Mesothelial cell of epicardium (in vitro differentiated cells): ENCODE measurements at regions not wholly inside any gene's neighbourhood (a gene's known extent, or its start where the extent isn't known, plus 50 kb on each side); places are given as distances from the start of the nearest gene placed in this dataset.
"Not testable (repeated sequence)": the region's sequence is repeated elsewhere in the genome, so short reads cannot be mapped to it uniquely, and the experiment has no call there.

Experiments
- DNase-seq, 2 experiments: peaks; one replicate each; pipeline ENCODE4 v3.0.0; 2021; ENCODE audit warnings: low spot score in 2 of 2; ENCODE audit not compliant: unreplicated experiment in 2 of 2
- H3K27ac Mint-ChIP-seq: 2 replicates; pipeline ENCODE4 v1.8.0; 2021; ENCODE audit warnings: mixed read lengths
- H3K27me3 Mint-ChIP-seq: 2 replicates; pipeline ENCODE4 v1.8.0; 2021; ENCODE audit warnings: low read depth, mixed read lengths
- H3K36me3 Mint-ChIP-seq: 2 replicates; pipeline ENCODE4 v1.8.0; 2021; ENCODE audit warnings: mixed read lengths
- H3K4me1 Mint-ChIP-seq: 2 replicates; pipeline ENCODE4 v1.8.0; 2021; ENCODE audit warnings: mixed read lengths
- H3K4me3 Mint-ChIP-seq: 2 replicates; pipeline ENCODE4 v1.8.0; 2021; ENCODE audit warnings: mild to moderate bottlenecking, moderate library complexity, mixed read lengths
- H3K9me3 Mint-ChIP-seq: 2 replicates; pipeline ENCODE4 v1.8.0; 2021; ENCODE audit warnings: mixed read lengths
- CTCF ChIP-seq: fragments of 200-600 bp; sonication (generic); IDR thresholded peaks from one replicate; pipeline ENCODE4 v1.5.0; 2021; ENCODE audit warnings: antibody characterized with exemption; ENCODE audit not compliant: unreplicated experiment

GRCh38 chr13:67515895-67516294, 285.8 kb upstream of the PCDH9 start:
- H3K9me3 Mint-ChIP-seq: no peaks in the 10 kb centered on the region
- TF ChIP-seq CTCF: no peak

DNA sequence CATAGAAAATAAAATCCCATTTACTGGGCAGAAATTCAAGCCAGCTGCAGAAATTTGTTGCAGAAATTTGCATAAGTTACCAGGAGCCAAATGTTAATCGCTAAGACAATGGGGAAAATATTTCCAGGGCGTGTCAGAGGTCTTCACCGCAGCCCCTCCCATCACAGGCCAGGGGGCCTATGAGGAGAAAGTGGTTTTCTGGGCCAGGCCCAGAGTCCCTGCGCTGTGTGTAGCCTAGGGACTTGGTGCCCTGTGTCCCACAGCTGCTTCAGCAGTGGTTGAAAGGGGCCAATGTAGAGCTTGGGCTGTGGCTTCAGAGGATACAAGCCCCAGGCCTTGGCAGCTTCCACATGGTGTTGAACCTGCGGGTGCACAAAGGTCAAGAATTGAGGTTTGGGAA, 278.9 kb upstream of the PCDH9 start:
- DNase-seq: no peak
- no peak overlapping the region for H3K4me3 Mint-ChIP-seq
- H3K36me3 Mint-ChIP-seq: no peaks in the 10 kb centered on the region
- peaks cover 8% of the 10 kb centered on the region for H3K4me1 Mint-ChIP-seq
- TF ChIP-seq CTCF: no peak
- no peak overlapping the region for H3K27ac Mint-ChIP-seq
- H3K9me3 Mint-ChIP-seq: no peaks in the 10 kb centered on the region
- H3K27me3 Mint-ChIP-seq: no peaks in the 10 kb centered on the region

More at GRCh38 chr13:67515895-67516294, 285.8 kb upstream of the PCDH9 start:
- no peak for DNase-seq
- no peaks in the 10 kb centered on the region for H3K36me3 Mint-ChIP-seq
- H3K4me1 Mint-ChIP-seq: no peaks in the 10 kb centered on the region
- no peak overlapping the region for H3K4me3 Mint-ChIP-seq
- no peaks in the 10 kb centered on the region for H3K27me3 Mint-ChIP-seq
- no peak overlapping the region for H3K27ac Mint-ChIP-seq

- not testable (repeated sequence) for H3K27me3 Mint-ChIP-seq, DNase-seq, H3K36me3 Mint-ChIP-seq, H3K4me3 Mint-ChIP-seq, H3K27ac Mint-ChIP-seq, H3K4me1 Mint-ChIP-seq, H3K9me3 Mint-ChIP-seq
Observed at GRCh38 chr13:67508275-67508674, 278.1 kb upstream of the PCDH9 start.

- Mint-ChIP-seq H3K4me3 (no peak overlapping the region), H3K4me1 (peaks cover 8% of the 10 kb centered on the region), H3K9me3 (no peaks in the 10 kb centered on the region), H3K27me3 (no peaks in the 10 kb centered on the region), H3K36me3 (no peaks in the 10 kb centered on the region), H3K27ac (no peak overlapping the region)
- DNase-seq: no peak
- no peak for TF ChIP-seq CTCF
Observed at GRCh38 chr13:67506407-67506806, 276.3 kb upstream of the PCDH9 start.

GRCh38 chr13:67505376-67505775, 275.2 kb upstream of the PCDH9 start:
- Mint-ChIP-seq H3K27ac (no peak overlapping the region), H3K4me3 (no peak overlapping the region), H3K4me1 (peaks cover 8% of the 10 kb centered on the region), H3K36me3 (no peaks in the 10 kb centered on the region), H3K9me3 (no peaks in the 10 kb centered on the region), H3K27me3 (no peaks in the 10 kb centered on the region)
- no peak for DNase-seq
- TF ChIP-seq CTCF: no peak

DNA sequence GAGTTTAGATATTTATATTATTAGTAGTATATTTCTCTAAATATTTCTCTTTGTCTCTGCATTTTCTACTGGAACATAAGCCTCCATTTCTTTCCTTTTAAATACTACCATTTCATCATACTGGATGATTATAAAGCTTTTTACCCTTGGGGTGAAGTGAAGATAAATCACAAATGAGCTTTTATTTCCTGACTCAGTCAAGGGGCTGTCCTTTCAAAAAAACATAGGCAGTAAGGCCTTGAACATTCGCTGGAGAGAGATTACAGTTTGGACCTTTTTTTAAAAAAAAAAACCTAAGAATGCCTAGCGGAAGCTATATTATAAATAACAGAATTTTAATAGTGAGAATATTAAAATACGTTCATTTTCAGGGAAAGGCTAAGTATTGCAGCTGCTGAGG, 268.8 kb upstream of the PCDH9 start:
- Mint-ChIP-seq H3K36me3 (no peaks in the 10 kb centered on the region), H3K27ac (no peak overlapping the region), H3K4me1 (no peaks in the 10 kb centered on the region), H3K27me3 (no peaks in the 10 kb centered on the region), H3K4me3 (no peak overlapping the region), H3K9me3 (no peaks in the 10 kb centered on the region)
- no peak for TF ChIP-seq CTCF
- DNase-seq: no peak
